Right lung (tissue), 2 donors: ENCODE measurements at regions not wholly inside any gene's neighbourhood (a gene's known extent, or its start where the extent isn't known, plus 50 kb on each side); places are given as distances from the start of the nearest gene placed in this dataset.
"Not testable (repeated sequence)": the region's sequence is repeated elsewhere in the genome, so short reads cannot be mapped to it uniquely, and the experiment has no call there.

ENCODE experiments used
- DNase-seq, 2 donors: peaks; one replicate each; pipeline ENCODE4 v3.0.0-alpha.2; 2013

GRCh38 chr12:19625551-19625950 lies 186.3 kb downstream of the AEBP2 start:
- DNase-seq = not testable (repeated sequence)

DNA sequence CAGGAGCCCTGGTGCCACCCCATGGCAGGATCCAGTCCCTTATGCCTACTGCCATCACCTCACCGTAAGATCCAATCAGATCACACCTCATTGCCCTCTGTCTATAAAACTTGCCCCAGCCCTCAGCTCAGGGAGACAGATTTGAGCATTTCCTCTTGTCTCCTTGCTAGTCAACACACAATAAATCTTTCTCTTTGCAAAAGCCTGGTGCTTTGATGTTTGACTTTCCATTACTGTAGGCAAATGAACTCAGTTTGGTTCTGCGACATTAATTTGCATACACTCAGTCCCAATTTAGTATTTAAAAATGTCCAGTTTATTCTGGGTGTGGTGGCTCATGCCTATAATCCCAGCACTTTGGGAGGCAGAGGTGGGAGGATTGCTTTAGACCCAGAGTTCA lies 188.4 kb downstream of the AEBP2 start:
- no peak for DNase-seq

DNA sequence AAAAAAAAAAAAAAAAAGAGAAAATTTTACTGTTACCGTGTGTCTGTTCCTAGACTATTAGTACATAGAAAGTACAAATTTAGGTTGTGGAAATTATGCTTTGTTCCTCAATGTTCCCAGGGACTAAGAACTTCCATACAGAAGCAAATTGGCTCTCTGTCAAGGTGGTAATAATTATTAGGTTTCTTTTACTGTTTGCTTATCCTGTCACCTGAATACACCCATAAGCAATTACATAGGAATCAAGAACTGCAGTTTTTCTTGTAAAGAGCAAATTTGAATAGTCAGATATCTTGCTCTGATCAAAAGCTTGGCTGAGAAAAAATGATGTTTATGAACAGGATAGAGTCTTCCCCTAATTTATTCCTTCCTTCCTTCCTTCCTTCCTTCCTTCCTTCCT lies 191.2 kb downstream of the AEBP2 start:
- no peak for DNase-seq

DNA sequence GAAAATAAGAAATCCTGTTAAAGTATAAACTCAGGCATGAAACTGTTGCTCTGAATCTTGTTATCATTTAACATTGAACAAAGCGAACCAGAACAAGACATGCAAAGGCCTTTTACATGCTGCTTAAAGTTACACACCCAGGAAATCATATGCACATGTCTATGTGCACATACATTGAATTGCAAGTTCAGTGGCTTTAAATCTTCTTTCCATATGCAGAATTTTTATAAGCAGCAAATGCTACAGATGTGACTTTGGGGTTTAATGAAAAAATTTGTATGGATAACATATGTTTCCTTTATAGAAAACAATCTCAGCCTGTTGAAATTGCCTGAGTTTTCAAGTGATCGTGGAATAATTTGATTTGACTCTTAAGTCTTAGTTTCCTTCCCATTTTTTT lies 193.9 kb downstream of the AEBP2 start:
- no peak for DNase-seq

DNA sequence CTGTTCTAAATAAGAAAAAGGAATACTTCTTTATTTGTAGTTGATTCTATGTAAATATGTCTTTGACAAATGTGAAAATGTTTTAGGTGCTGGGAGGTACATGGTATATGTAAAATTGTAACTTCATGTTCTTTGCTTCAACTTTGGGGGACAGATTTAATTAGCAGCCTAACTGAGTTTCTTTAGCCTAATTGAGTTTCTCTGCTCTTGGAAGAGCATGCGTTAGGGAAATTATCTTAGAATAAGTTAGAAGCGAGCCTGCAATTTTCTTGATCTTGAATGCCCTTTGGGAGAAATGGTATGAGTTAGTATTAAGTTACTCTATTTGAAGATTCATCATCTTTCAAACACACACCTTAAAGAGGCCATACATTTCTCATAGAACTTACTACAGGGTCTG lies 194.3 kb downstream of the AEBP2 start:
- DNase-seq = no peak

GRCh38 chr12:19639781-19640415 lies 200.6 kb downstream of the AEBP2 start:
- DNase-seq = no peak

DNA sequence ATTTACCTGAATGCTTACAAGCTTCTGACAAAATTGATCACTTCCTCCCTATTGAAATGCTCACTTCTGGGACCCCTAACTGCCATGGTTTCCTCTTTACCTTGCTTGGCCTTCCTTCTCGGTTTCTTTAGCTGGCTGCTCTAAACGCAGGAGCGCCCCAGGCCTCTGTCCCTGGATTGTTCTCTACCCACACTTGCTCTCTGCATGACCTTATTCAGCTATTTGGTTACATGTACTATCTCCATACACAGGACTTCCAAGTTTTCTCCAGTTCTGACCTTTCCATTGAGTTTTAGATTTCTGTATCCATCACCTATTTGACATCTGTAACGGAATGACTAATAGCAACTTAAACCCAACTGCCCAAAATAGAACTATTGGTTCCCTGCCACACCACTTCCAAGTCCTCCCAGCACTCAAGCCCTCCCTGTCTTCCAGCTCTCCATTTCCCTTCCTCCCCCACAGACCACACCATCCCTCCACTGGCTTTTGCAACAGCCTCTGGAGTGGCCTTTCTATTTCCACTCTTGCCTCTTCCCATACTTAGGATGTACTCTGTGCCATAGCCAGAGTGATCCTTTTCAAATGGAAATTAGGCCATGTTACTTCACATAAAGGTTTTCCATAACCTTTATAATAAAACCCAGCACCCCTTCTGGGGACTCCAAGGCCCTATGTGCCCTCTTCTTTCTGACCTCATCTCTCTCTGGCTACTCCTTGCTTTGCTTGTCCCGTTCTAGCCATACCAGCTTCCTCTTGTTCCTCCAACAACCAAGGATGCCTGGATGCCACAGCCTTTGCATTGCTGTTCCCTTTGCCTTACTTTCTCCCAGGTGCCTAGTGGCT lies 202.2 kb downstream of the AEBP2 start:
- no peak for DNase-seq

DNA sequence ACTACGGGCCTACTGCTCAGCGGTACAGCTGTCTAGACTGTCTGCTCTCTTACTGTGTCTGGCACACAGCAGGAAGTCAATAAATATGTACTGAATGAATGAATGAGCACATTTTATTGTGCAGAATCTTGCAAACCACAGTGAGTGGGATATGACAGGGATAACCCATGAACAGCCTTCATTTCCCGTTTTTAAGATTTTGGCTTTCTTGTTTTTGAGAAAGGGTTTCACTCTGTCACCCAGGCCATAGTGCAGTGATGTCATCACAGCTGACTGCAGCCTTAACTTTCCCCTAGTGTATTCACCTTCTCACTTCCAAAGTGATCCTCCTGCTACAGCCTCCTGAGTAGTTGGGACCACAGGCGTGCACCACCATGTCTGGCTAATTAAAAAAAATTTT lies 203.1 kb downstream of the AEBP2 start:
- no peak for DNase-seq

- peak; percentile 44 to 64 for DNase-seq
Measured at GRCh38 chr12:19643635-19644034, 204.3 kb downstream of the AEBP2 start.

DNA sequence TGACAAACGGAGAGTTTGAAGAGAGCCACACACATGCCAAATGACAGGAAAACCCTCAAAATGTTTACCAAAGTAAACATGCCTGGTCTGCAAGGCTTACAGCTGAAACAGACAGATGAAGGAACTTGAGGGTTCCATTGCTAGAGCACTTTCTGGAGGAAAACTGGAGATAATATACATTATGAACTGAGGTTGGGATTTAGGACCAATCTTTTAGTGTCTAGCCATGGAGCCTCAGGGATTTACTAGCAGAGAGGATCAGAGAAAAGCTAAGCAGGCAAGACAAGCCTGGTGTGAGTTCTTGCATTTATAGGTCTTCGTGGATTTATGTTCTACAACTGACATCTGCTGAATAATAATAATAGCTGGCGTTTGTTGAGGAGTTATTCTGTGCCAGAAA lies 205.3 kb downstream of the AEBP2 start:
- DNase-seq = no peak

GRCh38 chr12:19645823-19646222 lies 206.5 kb downstream of the AEBP2 start:
- DNase-seq = no peak

GRCh38 chr12:19646599-19646998 lies 207.3 kb downstream of the AEBP2 start:
- DNase-seq = no peak

- no peak for DNase-seq
Measured at GRCh38 chr12:19647806-19648556, 208.7 kb downstream of the AEBP2 start.

DNA sequence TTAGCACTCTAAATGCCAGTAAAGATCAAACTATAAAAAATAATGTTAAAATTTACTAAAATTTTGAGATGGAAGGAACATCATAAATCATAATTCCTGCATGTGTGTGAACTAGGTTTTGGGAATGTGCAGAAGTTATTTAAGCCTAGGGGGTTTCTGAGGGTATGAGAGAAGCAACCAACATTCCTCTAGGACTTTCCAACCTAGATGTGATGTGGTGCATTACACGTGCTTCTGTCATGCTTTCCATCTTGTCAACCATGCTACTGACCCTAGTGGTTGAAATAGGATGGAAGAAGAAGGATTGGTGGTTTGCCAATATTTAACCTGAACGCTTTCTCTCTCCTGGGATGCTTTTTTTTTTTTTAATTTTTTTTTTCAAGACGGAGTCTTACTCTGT lies 209.3 kb downstream of the AEBP2 start:
- no peak for DNase-seq

DNA sequence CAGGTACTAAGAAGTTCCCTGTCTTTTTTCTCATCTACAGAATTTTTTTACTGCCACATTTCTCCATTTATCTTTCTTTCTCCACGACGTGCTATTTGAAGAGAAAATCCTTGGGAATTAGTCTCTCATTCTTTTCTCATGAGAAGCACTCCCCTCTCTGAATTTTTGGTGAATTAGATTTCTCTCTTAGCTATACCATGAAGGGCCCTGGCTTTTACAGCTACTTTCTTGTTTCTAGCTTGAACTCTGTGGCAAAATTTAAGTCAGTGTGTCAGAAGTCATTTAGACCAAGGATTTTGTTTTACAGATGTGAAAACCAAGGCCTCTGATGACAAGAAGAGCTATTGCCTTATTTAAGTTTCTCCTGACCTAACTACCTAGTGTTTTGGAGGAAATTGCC lies 213.1 kb downstream of the AEBP2 start:
- no peak for DNase-seq

- DNase-seq = no peak
Measured at GRCh38 chr12:19654650-19655376, 215.5 kb downstream of the AEBP2 start.

- DNase-seq = no peak
Measured at GRCh38 chr12:19657118-19657731, 217.9 kb downstream of the AEBP2 start.

GRCh38 chr12:19657732-19658130 lies 218.4 kb downstream of the AEBP2 start:
- DNase-seq = no peak

- DNase-seq = no peak
Measured at GRCh38 chr12:19659086-19659485, 219.8 kb downstream of the AEBP2 start.

DNA sequence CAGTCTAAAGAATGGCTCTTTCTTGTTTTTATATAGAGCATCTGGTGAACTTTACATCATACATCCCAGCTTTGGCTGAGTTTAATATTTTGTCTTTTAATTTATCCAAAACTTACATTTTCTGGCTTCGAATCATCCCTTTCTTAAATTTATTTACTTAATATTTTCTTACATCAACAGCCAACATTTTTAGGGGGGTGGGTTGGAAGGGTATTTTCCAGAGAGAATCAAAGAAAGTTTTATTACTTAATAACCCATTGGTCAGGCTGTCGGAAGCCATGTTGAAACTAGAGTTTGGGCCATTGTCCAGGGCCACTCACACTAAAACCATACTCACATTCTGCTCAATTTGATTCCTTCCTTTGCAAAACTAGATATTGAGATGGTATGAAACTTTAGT lies 220.2 kb downstream of the AEBP2 start:
- peak; percentile 76 to 80 for DNase-seq

GRCh38 chr12:19665121-19665900 lies 226.0 kb downstream of the AEBP2 start:
- DNase-seq = no peak
